SU-DHL-6 (cell line): ENCODE measurements at regions not wholly inside any gene's neighbourhood (a gene's known extent, or its start where the extent isn't known, plus 50 kb on each side); places are given as distances from the start of the nearest gene placed in this dataset.

Source experiments
- H2AFZ ChIP-seq: fragments of 200-600 bp; sonication (generic); 2 replicates; pipeline ENCODE4 v1.6.1; 2014; ENCODE audit warnings: low read depth, mild to moderate bottlenecking, moderate library complexity, mixed read lengths, antibody characterized with exemption, low read length; ENCODE audit not compliant: severe bottlenecking
- H3F3A ChIP-seq: fragments of 200-600 bp; shearing (Covaris generic); 2 replicates; pipeline ENCODE4 v1.6.0; 2016; ENCODE audit warnings: antibody characterized with exemption, mild to moderate bottlenecking; ENCODE audit not compliant: insufficient read depth
- H3K27ac ChIP-seq: fragments of 200-600 bp; sonication (generic); 2 replicates; pipeline ENCODE4 v1.5.1; 2016; ENCODE audit warnings: low read depth, mild to moderate bottlenecking, low read length, moderate library complexity, mixed read lengths
- H3K27me3 ChIP-seq: fragments of 200-600 bp; sonication (generic), shearing (Covaris generic); 2 replicates; pipeline ENCODE4 v1.6.0; 2014; ENCODE audit warnings: mild to moderate bottlenecking, low read length
- H3K36me3 ChIP-seq: fragments of 200-600 bp; sonication (generic); 2 replicates; pipeline ENCODE4 v1.6.1; 2014; ENCODE audit warnings: mild to moderate bottlenecking, low read length, mixed read lengths
- H3K4me2 ChIP-seq: fragments of 300-600, 200-600 bp; shearing (Covaris generic), sonication (generic); 2 replicates; pipeline ENCODE4 v1.6.0; 2014; ENCODE audit warnings: low read length, low read depth, mild to moderate bottlenecking; ENCODE audit not compliant: poor library complexity, severe bottlenecking
- H3K4me3 ChIP-seq: fragments of 200-600 bp; sonication (generic); 2 replicates; pipeline ENCODE4 v1.5.1; 2014; ENCODE audit warnings: antibody characterized with exemption, low read length, mild to moderate bottlenecking, mixed read lengths; ENCODE audit not compliant: insufficient read depth, poor library complexity, severe bottlenecking
- H3K79me2 ChIP-seq: fragments of 200-600 bp; sonication (generic); 2 replicates; pipeline ENCODE4 v1.6.1; 2014; ENCODE audit warnings: mild to moderate bottlenecking, low read length, moderate library complexity; ENCODE audit not compliant: insufficient read depth
- H3K9ac ChIP-seq: fragments of 200-600 bp; sonication (generic); 2 replicates; pipeline ENCODE4 v1.7.0; 2014; ENCODE audit warnings: mild to moderate bottlenecking, low read length
- H3K9me2 ChIP-seq: fragments of 200-600 bp; sonication (generic); replicated peaks from 2 replicates; pipeline ENCODE4 v1.6.1; 2014; ENCODE audit warnings: low read length; ENCODE audit not compliant: insufficient read depth
- H3K9me3 ChIP-seq: fragments of 200-600 bp; sonication (generic); 2 replicates; pipeline ENCODE4 v1.6.1; 2014; ENCODE audit warnings: low read length, mixed read lengths; ENCODE audit not compliant: insufficient read depth
- H4K20me1 ChIP-seq: fragments of 200-600 bp; sonication (generic); 2 replicates; pipeline ENCODE4 v1.6.1; 2014; ENCODE audit warnings: low read depth, mild to moderate bottlenecking, antibody characterized with exemption, low read length, moderate library complexity, mixed read lengths
- CTCF ChIP-seq: fragments of 200-600 bp; sonication (generic); IDR thresholded peaks from one replicate; pipeline ENCODE4 v1.5.1; 2017; ENCODE audit warnings: antibody characterized with exemption, mild to moderate bottlenecking, low read length, moderate library complexity; ENCODE audit not compliant: insufficient read depth, poor library complexity, severe bottlenecking
- EZH2phosphoT487 ChIP-seq: fragments of 200-600 bp; sonication (generic), shearing (Covaris generic); conservative IDR thresholded peaks from 2 replicates; pipeline ENCODE4 v1.6.1; 2018; ENCODE audit warnings: mild to moderate bottlenecking, antibody characterized with exemption, low read length, moderate library complexity, mixed read lengths

- Histone ChIP-seq H3K27ac (no peak overlapping the region), H3K9me3 (no peaks in the 10 kb centered on the region), H3F3A (no peaks in the 10 kb centered on the region), H3K27me3 (no peaks in the 10 kb centered on the region), H3K9ac (no peak overlapping the region), H3K4me2 (no peak overlapping the region), H3K36me3 (no peaks in the 10 kb centered on the region), H3K9me2 (no peaks in the 10 kb centered on the region), H2AFZ (no peak overlapping the region), H3K4me3 (no peak overlapping the region), H3K79me2 (no peaks in the 10 kb centered on the region), H4K20me1 (no peaks in the 10 kb centered on the region)
- no peak for TF ChIP-seq EZH2phosphoT487
- no peak for TF ChIP-seq CTCF
These were observed 485.4 kb downstream of the FRK start for GRCh38 chr6:115575285-115575684.

- TF ChIP-seq CTCF (no peak), EZH2phosphoT487 (no peak)
- Histone ChIP-seq H3K9me2 (no peaks in the 10 kb centered on the region), H3K4me3 (no peak overlapping the region), H2AFZ (no peak overlapping the region), H3K9ac (no peak overlapping the region), H3K27me3 (no peaks in the 10 kb centered on the region), H3K4me2 (no peak overlapping the region), H3K9me3 (no peaks in the 10 kb centered on the region), H3K79me2 (no peaks in the 10 kb centered on the region), H3K27ac (no peak overlapping the region), H3F3A (no peaks in the 10 kb centered on the region), H3K36me3 (no peaks in the 10 kb centered on the region), H4K20me1 (no peaks in the 10 kb centered on the region)
These were observed 486.8 kb downstream of the FRK start for GRCh38 chr6:115573861-115574260.

GRCh38 chr6:115570331-115570730 is 490.4 kb downstream of the FRK start:
- Histone ChIP-seq H4K20me1 (no peaks in the 10 kb centered on the region), H2AFZ (no peak overlapping the region), H3K9me3 (no peaks in the 10 kb centered on the region), H3K79me2 (no peaks in the 10 kb centered on the region), H3K27ac (no peak overlapping the region), H3K27me3 (no peaks in the 10 kb centered on the region), H3K9ac (no peak overlapping the region), H3K9me2 (no peaks in the 10 kb centered on the region), H3K36me3 (no peaks in the 10 kb centered on the region), H3K4me2 (no peak overlapping the region), H3F3A (no peaks in the 10 kb centered on the region), H3K4me3 (no peak overlapping the region)
- TF ChIP-seq CTCF (no peak), EZH2phosphoT487 (no peak)
